GM04503 (cell line): ENCODE measurements at regions not wholly inside any gene's neighbourhood (a gene's known extent, or its start where the extent isn't known, plus 50 kb on each side); places are given as distances from the start of the nearest gene placed in this dataset.

Experiments used
- DNase-seq: peaks from one replicate; pipeline ENCODE4 v3.0.0-alpha.2; 2012; ENCODE audit warnings: low read depth

DNA sequence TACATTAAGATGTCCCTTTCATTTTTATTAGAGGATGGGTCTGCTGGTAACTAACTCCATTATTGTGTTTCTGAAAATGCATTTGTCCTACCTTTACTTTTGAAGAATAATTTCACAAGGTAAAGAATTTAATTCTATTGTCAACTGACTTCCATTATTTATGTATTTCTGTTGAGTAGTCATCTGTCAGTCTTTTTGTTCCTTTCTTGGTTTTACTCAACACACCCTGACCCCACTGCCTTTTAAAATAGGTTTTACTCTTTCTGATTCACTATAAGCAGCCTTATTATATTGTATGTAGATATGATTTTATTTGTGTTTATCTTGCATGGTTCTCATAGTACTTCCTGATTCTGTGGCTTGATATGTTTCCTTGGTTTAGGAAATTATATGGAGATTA, 237.5 kb downstream of the TGFB2 start:
- no peak for DNase-seq

DNA sequence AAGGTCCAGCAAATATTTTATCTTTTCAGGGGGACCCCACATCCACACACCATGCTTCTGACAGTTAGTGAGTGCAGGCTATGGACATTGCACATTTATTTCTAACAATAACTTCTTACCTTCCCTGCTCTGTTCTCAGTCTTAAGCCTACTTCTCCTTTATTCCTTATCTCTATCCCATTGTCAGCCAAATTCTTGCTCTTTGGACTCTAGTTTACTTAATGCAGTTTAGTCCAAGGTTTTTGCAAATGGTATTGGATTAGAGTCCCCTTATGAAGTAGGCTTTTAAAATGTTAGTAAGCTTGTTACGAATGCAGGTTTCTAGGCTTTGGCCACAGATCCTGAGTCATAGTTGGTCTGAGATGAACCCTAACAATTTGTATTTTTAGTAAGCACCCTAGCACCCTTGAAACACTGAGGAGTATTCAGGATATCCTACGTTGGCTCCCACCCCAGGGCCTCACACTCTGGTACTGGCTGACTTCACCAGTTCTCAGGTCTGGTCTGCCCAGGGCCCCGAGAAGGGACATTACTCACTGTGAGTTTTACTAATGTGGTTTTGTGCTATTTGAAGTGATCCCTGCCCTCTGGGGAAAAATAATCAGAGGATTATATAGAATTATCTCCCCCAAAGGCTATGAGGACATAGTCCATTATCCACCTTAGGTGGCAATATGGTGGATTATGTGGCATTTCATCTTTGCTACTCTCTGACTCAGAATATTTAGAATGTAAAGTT, 239.5 kb downstream of the TGFB2 start:
- DNase-seq: no peak

DNA sequence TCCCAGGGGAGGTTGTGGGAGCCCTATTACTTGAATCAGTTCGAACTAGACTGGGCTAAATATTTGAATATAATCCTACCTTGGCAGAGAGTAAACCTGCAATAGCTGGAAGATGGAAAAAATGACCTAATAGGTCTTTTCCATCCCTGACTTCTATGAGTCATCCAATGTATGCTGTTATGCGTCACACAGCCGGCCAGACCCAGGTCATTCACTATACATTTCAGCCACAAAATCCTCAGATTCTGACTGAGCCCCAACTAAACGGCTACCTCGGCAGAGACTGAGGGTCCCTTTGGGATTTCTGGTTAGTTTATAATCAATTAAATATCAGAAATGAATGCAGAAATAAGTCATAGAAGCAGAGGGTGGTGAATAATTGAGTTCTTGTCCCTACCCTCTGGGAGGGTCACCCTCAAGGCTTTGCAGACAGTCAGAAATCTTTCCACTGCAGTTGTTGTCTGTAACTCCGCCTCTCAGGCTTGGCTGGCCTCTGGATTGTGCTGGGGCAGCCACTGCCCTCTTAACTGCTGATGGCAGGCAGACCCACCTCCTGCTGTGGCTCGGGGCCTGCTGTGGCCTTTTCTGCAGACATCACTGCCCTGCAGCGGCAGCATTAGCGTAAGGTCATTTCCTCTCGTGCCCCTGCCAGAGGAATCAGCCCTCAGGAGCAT, 240.5 kb downstream of the TGFB2 start:
- DNase-seq: no peak

DNA sequence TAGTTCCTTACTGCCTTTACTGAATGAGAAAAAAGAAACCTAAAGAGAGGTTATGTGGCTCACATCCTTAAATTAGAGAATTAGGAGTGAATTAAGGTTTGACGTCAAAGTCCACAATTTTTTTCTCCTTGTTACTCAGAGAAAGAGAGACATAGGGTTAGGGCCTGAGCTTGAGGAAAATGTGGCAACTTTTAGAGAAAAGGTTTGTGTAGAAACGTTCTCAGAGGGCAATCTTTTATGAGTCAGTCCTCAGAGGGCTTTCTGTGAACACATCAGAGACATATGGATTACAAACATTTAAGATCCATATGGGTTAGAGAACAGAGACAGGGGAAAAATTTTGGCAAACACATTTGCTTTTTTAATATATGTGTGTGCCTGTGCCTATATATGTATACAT, 242.8 kb downstream of the TGFB2 start:
- no peak for DNase-seq

DNA sequence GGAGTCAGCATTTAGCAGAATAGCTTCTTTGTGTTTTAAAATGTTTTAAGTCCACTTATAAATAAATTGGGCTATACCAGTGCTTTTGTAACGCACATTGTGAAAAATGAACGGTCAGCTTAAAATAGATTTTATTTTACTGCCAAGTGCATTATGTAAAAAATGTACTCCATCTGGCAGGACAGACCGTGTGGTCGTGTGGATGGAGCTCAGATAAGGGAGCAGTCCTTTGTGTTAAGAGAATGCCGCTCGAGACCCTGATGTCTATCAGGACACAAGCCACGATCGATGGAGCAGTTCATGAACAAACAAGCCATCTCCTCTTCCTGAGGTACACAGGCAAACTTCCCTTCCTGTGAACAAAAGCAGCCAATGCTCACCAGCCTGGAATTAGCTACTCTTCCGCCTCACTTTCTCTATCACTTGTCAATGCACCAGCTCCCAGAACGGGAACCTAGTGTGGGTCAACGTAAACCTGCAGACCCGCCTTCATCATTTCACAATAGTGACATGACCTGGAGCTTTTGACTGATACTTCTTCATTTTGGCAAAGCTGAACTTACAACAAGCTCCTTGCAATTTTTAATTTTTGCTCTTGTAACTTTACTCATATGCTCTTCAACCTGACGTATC, 243.5 kb downstream of the TGFB2 start:
- DNase-seq: no peak

DNA sequence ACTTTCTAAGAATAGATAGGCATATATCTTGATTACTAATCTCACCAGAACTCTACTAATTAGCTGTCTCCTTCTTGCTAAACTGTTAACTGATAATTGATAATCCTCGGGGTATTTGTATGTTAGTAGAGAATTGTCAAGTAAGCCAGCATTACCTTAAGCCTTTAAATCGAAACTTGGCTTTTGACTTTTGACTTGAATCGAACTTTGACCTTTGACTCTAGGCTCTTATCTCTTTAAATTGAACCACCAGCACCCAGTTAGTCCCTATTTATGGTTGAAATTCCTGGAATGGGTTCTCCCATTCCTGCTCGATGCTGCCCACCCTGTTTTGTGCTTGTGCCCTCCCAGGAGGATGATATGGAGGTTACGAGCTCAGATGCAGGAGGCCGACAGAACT, 244.4 kb downstream of the TGFB2 start:
- no peak for DNase-seq

DNA sequence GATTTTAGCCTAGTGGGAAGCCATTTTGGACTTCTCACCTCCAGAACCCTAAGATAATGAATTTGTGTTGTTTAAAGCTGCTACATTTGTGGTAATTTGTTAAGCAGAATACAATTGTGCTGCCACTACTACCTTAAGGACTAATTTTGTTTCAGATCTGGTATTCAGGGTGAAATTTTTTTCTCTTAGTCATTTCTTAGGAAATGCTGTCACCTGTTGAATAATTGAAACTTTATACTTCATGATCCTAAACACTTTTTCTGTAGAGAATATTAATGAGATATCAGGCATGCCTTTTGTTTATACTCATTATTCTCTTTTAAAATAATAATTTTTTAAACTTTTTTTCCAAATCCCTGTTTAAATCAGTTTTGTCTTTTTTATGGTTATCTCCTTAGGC, 246.8 kb downstream of the TGFB2 start:
- DNase-seq: no peak

DNA sequence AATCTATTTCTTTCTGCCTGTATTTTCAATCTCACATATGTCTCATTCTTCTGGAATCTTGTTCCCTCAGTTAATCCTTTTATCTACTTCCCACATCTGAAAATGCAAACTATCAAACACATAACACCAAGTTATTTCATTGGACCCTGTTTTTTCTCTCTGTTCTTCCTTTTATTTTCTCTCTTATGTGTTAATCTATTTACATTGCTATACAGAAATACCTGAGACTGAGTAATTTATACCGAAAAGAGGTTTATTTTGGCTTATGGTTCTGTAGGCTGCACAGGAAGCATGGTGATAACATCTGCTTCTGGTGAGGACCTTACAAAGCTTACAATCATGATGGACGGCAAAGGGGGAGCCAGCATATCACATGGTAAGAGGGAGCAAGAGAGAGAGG, 247.6 kb downstream of the TGFB2 start:
- DNase-seq: no peak

DNA sequence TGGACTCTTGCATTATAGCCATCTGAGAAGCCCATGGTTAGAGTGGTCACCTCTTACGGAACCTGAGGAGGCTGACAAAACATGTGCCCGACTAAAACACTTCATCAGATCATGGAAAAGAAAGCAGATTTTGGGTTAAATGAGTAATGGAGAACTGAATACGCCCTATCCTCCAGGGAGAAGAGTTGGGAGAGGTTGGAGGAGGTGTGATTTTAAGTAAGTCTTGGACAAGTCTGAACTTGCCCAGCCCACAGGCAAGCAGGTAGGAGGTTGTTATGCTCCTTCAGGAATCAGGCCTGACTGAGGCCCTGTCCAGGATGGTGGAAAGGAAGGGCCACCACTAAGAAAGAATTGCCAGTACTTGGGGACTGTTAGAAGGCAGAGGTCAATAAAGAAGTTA, 255.8 kb downstream of the TGFB2 start:
- DNase-seq: no peak

DNA sequence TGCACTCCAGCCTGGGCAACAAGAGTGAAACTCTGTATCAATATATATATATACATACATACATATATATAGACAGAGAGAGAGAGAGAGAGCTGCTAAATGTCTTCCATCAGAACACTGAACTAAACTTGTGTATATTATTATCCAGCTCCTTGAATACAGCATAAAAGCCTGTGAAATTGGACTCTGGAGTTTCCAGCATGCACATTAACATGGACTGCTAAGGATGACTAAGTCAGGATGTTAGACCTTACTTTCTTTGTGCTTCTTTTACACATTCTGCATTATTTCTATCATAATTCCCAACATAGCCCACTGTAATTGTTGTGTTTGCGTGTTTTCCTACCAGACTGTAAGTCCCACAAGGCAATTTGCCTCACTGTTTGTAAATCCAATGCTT, 259.1 kb downstream of the TGFB2 start:
- DNase-seq: no peak

DNA sequence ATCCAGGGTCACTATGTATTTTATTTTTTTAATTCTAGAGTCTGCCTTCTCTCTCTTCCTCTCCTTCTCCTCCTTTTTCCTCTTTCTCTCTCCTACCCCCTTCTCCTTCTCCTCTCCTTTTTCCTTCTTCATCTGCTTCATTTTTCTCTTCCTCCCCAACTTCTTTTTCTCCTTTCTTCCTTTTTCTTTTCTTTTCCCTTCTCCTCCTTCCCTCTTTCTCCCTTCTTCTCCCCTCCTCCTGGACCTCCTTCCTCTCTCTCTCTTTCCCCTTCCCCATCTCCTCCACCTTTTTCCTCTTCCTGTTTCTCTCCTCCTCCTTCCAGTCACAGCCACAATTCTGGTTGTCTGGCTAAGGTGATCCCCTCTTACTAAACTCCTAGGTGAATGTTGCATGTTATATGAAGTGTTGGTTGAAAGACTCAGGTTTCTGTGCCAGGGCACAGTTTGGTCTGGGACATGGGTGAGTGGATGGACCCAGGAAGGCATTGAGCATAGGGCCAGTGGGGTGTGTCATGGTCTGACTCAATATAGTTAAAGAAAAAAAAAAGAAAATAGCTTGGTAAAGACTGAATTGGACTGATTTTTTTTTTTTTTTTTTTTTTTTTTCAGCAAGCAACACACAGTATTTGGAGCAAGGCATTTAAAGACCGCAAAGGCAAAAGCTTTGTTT, 266.9 kb downstream of the TGFB2 start:
- no peak for DNase-seq

DNA sequence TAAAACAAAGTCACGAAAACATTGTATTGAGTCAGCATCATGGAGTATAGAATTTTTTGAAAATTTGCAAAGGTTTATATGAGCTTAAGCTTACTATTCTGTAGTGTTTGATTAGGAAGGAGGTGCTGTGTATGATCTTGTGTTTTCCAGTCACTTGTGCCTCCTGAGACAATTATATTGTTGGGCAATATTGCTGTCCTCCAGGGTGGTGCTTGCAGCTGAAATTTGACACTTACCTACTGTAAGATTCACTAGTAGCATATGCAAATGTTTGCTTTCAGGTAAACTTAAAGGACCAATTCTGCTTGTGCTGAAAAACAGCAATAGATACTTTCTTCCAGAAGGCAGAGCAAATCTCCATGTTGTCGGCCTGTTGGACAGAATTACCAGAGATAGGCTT, 268.0 kb downstream of the TGFB2 start:
- no peak for DNase-seq

DNA sequence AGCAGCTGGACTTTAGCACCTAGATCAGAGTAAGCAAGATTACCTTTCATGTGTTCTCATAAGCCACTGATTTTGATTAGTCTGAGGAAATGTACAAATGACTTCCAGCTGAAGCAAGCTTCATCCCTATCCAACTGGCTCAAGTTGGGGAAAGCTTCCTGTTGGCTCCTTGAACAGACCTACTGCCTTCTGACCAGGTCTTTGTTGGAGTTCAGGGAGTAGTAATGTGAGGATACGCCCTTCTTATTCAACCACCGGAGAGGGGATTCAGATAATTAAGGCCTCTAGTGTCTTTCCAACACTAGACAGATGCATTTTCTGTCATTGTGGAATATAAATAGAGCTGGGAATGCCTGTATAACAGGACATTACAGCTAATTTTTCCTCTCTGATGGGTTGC, 268.9 kb downstream of the TGFB2 start:
- no peak for DNase-seq

DNA sequence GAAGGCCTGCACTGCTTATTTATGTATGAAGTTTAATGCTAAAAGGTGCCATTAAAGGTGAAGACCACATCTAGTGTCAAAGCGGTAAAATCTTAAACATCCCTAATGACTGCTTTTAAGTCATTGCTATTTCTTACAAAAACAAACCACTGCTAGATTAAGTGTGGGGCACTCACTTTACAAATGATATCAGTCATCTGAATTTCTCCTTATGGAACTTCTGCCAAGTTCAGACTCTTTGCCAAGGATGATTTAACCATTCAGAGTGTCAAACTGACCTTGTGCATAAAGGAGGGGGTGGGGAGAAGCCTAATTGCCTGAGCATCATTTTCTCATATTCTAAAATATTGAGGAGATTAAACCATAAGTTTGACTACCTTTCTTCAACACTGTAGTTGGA, 271.5 kb downstream of the TGFB2 start:
- no peak for DNase-seq

DNA sequence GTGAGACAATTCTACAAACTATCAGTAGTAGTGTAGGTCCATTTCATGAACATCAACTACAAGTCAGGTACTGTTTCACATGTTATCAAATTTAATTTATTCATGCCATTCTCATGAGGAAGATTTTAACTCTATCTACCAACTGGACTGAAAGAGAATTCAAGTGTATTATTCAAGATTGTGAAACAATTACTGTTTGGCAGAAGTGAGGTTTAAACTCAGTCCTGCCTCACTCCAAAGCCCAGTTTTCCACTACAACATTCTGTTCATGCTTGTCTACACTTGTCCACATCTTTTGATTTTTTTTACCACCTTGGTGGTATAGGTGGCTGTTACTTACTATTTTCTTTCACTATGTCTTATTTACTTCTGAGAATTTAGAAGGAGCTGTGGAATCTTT, 272.9 kb downstream of the TGFB2 start:
- no peak for DNase-seq

DNA sequence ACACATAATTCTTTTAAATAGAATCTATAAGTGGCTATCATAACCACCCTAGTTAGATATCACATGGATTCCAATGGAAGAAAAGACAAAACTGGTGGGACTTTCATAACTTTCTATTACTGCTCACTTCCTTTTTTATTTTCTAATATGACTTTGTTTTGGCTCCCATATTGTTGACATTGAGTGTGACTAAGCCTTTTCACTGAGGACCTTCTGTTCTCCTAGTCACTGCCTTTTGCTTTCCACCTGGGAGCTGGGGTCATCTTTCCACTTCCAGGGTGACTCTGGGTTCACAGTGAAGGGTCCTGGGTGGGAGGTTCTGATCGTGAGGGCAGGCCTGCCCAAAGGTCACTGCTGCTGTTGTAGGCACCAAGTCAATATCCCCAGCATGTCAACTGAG, 275.8 kb downstream of the TGFB2 start:
- no peak for DNase-seq

DNA sequence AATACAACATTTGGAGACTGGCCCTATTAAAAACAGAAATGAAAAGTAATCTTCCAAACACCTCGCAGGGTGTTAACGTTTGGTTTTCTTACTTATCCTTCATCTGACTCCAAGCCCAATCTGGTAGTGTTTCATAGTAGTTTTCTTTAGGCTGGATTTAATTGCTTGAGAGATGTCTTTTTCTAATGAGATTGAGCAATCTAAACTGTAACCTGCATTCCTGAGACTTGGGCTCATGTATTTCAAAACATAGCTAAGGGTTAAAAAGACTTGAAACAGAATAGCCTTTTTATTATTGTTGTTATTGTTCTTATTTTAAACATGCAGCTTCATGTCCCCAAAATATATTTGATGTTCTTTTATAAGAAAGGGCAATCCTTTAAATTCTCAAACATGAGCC, 278.9 kb downstream of the TGFB2 start:
- no peak for DNase-seq

DNA sequence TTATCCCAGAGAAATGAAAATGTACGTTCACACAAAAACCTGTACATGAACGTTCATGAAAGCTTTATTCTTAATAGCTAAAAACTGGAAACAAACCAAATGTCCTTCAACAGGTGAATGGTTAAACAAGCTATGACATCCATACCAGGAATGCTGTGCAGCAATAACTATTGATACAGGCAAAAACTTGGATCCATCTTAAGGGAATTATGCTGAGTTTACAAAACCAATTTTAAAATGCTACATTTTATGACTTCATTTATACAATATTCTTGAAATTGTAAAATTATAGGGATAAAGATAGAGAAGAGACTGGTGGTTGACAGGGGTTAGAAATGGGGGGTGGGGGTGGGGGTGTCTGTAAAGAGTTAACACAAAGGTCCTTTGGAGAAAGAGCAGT, 280.3 kb downstream of the TGFB2 start:
- no peak for DNase-seq

DNA sequence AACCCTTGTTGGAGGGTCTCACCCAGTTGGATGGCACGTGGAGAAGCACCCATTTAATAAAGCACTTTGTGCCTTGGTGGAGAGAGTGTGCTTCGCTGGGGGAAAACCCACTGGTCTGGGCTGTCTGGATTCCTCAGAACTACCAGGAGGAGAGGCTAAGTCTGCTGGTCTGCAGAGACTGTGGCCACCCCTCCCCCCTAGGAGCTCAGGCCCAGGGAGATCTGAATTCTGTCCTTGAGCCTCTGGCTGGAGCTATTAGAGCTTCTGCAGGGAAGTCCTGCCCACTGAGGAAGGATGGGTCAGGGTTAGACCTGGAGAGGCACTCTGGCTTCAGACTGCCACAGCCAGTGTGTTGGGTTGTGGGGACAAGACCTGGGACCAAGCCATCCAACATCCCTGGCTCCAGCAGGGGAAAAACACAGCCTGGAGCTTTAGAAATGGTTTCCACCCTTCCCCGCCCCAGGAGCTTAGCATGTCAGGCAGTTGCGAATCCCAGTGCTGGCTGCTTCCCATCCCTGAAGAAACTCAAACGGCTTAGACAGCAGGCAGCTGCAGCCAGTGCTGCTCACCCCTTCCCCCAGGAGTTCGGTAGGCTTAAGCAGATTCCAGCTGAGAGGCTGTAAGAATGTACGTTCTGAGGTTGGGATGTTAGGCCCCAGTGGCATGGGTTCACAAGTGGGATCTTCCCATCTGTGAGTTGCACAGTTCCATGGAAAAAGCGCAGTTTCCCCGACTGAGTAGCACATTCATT, 288.3 kb downstream of the TGFB2 start:
- no peak for DNase-seq

DNA sequence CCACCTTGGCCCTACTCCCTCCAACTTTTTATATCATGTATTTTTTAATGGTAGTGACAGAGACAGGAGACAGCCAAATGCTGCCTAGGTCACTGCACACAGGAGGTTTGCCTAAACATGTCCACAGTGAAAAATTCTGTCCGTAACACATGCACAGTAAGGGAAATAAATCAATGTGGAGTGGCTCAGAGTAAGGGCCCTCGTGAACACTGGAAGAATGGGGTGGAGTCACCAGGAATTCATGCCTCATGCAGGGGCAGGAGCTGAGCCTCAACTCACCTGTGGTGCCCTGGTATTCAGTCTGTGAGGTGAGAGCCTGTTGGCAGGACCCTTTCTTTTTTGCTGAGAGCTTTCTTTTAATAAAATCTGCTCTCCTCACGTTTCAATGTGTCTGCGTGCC, 289.1 kb downstream of the TGFB2 start:
- no peak for DNase-seq

DNA sequence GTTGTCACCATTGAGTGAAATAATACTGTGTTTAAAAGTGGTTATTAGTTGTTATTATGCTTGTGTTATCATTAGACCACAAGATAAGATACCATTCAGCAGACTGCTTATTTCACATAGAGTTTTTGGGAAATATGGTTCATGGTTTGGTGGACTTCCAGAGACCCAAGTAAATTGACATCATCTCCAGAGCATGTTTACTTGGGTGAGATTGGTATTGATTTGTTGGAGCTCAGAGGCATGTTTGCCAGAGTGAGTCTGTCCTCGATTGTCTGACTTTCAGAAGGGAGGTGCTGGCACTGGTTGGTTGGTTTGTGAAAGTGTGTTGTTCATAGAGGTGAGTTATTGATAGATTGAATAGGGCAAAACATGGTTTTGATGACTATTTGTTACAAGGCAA, 291.4 kb downstream of the TGFB2 start:
- DNase-seq: no peak

DNA sequence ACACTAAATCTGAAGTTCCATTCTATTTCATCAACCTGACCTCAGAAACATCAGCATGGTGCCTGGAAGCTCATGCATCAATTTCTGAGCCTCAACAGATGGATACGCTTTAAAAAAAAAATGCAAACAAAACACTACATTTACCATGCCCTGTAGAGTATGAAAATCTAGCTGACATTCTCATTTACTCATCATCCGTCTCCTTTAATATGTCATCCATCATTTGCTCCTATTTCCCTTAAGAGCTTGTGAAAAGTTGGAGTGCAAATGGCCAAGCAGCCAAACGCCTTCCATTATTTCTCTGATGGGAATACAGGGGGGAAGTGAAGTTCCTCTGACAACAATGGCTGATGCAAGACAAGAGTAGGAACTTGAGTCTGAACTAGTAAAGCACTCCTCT, 295.0 kb downstream of the TGFB2 start:
- DNase-seq: no peak
